ENCODE measurements at regions not wholly inside any gene's neighbourhood (a gene's known extent, or its start where the extent isn't known, plus 50 kb on each side); places are given as distances from the start of the nearest gene placed in this dataset.

DNA sequence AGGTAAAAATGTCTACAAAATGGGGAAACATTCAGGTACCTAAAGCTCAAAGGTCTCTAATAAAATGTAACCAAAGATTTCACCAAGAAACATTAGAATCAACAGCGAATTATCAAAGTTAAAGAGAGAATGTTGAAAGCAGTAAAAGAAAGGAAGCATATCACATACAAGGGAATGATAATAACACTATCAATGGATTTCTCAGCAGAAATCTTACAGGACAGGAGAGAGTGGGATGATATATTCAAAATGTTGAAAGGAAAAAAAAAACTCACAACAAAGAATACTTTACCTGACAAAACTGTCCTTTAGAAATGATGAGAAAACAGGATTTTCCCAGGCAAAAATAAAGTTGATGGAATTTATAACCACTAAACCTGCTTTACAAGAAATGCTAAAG is 591.2 kb upstream of the POU3F3 start:
- no peak overlapping the region for H3K4me3 ChIP-seq (ENCODE audit: low read depth, low read length)
- TF ChIP-seq, protein P1, sequence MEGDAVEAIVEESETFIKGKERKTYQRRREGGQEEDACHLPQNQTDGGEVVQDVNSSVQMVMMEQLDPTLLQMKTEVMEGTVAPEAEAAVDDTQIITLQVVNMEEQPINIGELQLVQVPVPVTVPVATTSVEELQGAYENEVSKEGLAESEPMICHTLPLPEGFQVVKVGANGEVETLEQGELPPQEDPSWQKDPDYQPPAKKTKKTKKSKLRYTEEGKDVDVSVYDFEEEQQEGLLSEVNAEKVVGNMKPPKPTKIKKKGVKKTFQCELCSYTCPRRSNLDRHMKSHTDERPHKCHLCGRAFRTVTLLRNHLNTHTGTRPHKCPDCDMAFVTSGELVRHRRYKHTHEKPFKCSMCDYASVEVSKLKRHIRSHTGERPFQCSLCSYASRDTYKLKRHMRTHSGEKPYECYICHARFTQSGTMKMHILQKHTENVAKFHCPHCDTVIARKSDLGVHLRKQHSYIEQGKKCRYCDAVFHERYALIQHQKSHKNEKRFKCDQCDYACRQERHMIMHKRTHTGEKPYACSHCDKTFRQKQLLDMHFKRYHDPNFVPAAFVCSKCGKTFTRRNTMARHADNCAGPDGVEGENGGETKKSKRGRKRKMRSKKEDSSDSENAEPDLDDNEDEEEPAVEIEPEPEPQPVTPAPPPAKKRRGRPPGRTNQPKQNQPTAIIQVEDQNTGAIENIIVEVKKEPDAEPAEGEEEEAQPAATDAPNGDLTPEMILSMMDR (IDR thresholded peaks at IDR 0.05; ENCODE audit: insufficient read depth, low read depth, low read length, missing control alignments): no peak
- no peak for DNase-seq (ENCODE audit: low read depth)

DNA sequence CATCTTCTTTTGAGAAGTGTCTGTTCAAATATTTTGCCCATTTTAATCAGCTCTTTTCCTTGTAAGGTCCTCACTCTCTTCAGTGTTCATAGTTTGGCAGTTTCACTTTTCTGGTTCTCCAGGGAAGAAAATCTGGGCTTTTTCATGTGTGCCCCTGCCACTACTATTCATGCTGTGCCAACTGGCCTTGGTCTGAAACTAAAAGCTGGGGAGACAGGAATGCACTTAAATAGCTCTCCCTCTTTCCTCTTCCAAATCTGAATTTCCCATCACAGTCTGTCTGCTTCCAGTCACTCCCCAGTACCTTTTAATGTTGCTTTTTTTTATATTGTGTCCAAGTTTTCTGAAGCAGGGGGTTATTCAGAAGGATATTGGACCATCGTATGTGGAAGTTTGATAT is 574.3 kb upstream of the POU3F3 start:
- no peak for DNase-seq (ENCODE audit: low read depth)
- TF ChIP-seq, protein P1 (IDR thresholded peaks at IDR 0.05; ENCODE audit: insufficient read depth, low read depth, low read length, missing control alignments): no peak
- no peak overlapping the region for H3K4me3 ChIP-seq (ENCODE audit: low read depth, low read length)

DNA sequence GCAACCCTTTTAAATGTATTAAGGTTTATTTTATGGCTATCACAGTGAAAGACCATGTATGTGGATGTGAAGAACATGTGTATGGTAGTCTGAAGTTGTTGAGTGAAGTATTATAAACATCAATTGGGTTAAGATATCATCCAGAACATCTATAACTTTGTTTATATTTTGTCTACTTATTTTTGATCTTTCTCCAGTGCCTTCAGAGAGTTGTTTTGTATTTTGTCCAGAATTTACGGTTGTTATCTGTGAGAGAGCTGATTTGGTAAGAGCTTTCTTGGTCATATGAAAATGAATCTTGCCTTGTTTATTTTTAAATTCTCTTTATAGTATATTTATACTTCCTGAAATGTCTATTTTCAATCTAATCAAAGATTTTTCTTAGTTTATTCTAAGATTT is 573.7 kb upstream of the POU3F3 start:
- TF ChIP-seq, protein P1 (IDR thresholded peaks at IDR 0.05; ENCODE audit: insufficient read depth, low read depth, low read length, missing control alignments): no peak
- no peak overlapping the region for H3K4me3 ChIP-seq (ENCODE audit: low read depth, low read length)
- no peak for DNase-seq (ENCODE audit: low read depth)

DNA sequence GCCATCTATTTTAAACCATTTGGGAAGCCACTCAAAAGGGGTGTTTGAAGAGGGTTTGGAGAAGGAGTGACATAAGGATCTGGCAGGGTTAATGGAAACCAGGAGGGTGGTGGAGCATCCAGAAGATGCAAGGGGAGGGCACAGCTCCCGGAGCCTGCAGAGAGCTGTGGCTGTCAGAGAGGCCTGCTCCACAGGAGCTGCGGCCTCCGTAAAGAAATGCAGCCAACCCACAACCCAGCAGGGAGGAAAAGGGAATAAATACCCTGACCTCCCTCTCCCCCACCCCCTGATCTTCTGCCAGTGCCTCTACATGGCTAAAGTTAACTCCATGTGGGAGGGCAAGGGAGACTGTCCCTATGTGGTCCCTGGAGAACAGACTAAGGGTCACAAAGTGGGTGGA is 567.1 kb upstream of the POU3F3 start:
- no peak overlapping the region for H3K4me3 ChIP-seq (ENCODE audit: low read depth, low read length)
- no peak for DNase-seq (ENCODE audit: low read depth)
- TF ChIP-seq, protein P1 (IDR thresholded peaks at IDR 0.05; ENCODE audit: insufficient read depth, low read depth, low read length, missing control alignments): no peak

DNA sequence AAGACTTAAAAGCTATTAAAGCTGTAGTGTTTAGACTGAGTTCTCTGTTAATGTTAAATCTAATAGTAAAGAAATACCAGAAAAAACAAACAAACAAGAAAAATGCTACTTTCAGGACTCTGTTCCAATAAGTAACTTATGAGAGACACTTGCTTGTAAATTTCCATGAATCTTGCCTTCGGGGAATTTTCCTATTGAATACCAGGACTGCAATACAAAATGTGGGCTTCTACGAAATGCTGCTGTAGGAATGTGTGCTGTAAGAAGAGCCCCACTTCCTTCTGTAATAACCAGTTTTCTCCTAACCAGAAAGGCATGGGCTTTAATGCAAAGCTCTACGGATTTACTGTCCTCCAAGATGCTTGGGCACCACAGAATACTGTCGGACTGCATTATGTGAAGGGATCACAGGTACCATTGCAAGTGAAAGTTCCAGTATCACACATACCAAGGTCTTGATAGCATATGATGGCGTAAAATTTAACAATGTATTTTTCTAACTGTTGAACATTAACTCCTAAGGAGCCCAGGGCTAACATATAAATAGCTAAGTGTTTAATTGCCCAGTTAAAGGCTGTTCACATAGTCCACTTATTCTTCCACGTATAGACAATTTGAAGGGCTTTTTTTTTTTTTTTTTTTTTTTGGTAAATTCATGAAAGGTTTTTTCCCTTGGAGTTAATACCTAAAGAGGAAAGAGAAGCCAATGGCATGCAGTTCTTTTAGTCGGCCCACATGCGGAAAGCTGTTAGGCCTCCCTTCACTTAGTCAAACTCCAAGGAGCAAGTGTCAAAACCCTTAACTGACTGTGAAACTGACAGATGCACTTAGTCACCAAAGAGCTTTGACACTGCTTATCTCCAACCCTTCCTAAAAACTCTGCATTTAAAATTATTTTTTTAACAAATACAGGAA is 564.0 kb upstream of the POU3F3 start:
- H3K4me3 ChIP-seq (ENCODE audit: low read depth, low read length): no peak overlapping the region
- TF ChIP-seq, protein P1 (IDR thresholded peaks at IDR 0.05; ENCODE audit: insufficient read depth, low read depth, low read length, missing control alignments): no peak
- DNase-seq (ENCODE audit: low read depth): no peak

DNA sequence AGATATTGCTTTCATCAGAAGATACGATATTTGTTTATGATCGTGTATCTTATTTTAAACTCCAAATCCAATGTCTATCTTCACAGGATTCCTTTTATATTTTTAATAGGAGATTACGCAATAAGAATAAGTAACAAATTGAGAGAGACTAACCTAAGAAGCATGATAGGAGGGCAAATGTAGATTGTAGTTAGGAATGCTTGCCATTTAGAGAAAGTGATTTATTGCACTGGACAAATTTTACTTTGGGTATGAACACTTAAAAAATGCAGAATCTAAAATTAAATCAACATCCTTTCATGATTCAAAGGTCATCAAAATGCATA is 563.4 kb upstream of the POU3F3 start:
- TF ChIP-seq, protein P1 (IDR thresholded peaks at IDR 0.05; ENCODE audit: insufficient read depth, low read depth, low read length, missing control alignments): no peak
- H3K4me3 ChIP-seq (ENCODE audit: low read depth, low read length): no peak overlapping the region
- no peak for DNase-seq (ENCODE audit: low read depth)

DNA sequence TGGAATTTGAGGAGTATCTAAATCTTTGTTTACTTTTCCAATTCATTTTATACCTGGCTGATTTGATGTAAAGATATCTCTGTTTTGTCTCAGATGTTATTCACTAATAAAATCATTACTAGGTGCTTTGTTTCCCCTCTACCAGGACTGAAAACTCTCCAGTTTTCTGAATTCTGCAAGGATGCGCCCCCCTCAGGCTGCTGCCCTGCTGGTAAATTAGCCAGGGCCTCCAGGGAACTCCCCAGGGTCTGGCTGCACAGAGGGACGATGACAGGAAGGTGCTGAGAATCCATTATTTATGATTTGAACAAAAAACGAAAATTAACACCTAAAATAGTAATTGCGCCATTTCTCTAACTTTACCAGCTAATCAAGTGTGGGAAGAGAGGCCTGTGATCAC is 541.2 kb upstream of the POU3F3 start:
- H3K4me3 ChIP-seq (ENCODE audit: low read depth, low read length): no peak overlapping the region
- DNase-seq (ENCODE audit: low read depth): no peak
- TF ChIP-seq, protein P1 (IDR thresholded peaks at IDR 0.05; ENCODE audit: insufficient read depth, low read depth, low read length, missing control alignments): no peak
